Adipocyte (in vitro differentiated cells): ENCODE measurements at regions not wholly inside any gene's neighbourhood (a gene's known extent, or its start where the extent isn't known, plus 50 kb on each side); places are given as distances from the start of the nearest gene placed in this dataset.

ENCODE experiments used
- DNase-seq: peaks from one replicate; pipeline ENCODE4 v3.0.0-alpha.2; 2015; ENCODE audit warnings: low read depth
- H3K27me3 ChIP-seq: replicated peaks from 2 replicates; pipeline ENCODE4 v1.7.0; 2013; ENCODE audit warnings: mild to moderate bottlenecking, low read length, moderate library complexity; ENCODE audit not compliant: control insufficient read depth, insufficient read depth
- H3K36me3 ChIP-seq: 2 replicates; pipeline ENCODE4 v1.7.0; 2013; ENCODE audit warnings: low read length, mild to moderate bottlenecking, moderate library complexity; ENCODE audit not compliant: control insufficient read depth, insufficient read depth, severe bottlenecking
- H3K4me1 ChIP-seq: 2 replicates; pipeline ENCODE4 v1.7.0; 2013; ENCODE audit warnings: mild to moderate bottlenecking, low read length, moderate library complexity; ENCODE audit not compliant: control insufficient read depth, insufficient read depth
- H3K4me3 ChIP-seq: 2 replicates; pipeline ENCODE4 v1.7.0; 2013; ENCODE audit warnings: mild to moderate bottlenecking, low read length, moderate library complexity
- H3K9ac ChIP-seq: 2 replicates; pipeline ENCODE4 v1.7.0; 2013; ENCODE audit warnings: mild to moderate bottlenecking, low read length, moderate library complexity
- H3K9me3 ChIP-seq: 2 replicates; pipeline ENCODE4 v1.7.0; 2013; ENCODE audit warnings: mild to moderate bottlenecking, low read length, moderate library complexity; ENCODE audit not compliant: control insufficient read depth

- Histone ChIP-seq H3K9ac (peak overlapping the region; percentile 26), H3K9me3 (no peaks in the 10 kb centered on the region), H3K36me3 (no peaks in the 10 kb centered on the region), H3K4me3 (peak overlapping the region; percentile 28), H3K27me3 (no peaks in the 10 kb centered on the region), H3K4me1 (peaks cover 8% of the 10 kb centered on the region)
- no peak for DNase-seq
Measured at GRCh38 chr1:30650038-30650967, 73.1 kb downstream of the MATN1 start.

DNA sequence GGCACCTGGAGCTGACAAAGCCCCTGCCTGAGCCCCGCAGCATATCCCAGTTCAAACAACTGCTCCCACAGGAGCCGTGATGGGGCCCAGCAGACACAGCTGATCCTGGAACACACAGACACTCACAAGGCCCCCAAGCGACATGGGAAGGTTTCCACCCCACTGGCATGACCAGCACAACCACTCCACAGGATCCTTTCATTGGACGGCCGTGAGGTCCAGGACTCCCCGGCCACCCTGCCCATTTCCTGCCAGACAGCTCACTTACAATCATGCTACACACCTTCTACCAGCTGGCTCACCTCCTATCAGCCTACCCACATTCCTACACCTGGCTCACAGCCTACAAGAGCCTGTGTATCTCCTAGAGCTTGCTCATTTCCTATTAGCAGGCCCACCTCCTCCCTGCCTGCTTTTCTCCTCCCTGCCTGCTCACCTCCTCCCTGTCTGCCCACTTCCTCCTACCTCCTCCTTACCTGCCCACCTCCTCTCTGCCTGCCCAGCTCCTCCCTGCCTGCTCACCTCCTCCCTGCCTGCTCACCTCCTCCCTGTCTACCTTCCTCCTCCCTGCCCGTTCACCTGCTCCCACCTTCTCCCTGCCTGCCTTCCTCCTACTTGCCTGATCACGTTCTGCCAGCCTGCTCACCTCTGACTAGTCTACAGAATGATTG lies 73.9 kb downstream of the MATN1 start:
- no peaks in the 10 kb centered on the region for H3K36me3 ChIP-seq
- H3K4me1 ChIP-seq = peaks cover 8% of the 10 kb centered on the region
- no peak for DNase-seq
- H3K9ac ChIP-seq = no peak overlapping the region
- H3K27me3 ChIP-seq = no peaks in the 10 kb centered on the region
- H3K9me3 ChIP-seq = no peaks in the 10 kb centered on the region
- H3K4me3 ChIP-seq = no peak overlapping the region

GRCh38 chr1:30648408-30649000 lies 74.9 kb downstream of the MATN1 start:
- Histone ChIP-seq H3K36me3 (no peaks in the 10 kb centered on the region), H3K9ac (no peak overlapping the region), H3K9me3 (no peaks in the 10 kb centered on the region), H3K4me3 (no peak overlapping the region), H3K27me3 (no peaks in the 10 kb centered on the region), H3K4me1 (peaks cover 8% of the 10 kb centered on the region)
- no peak for DNase-seq

- H3K9ac ChIP-seq = no peak overlapping the region
- H3K36me3 ChIP-seq = no peaks in the 10 kb centered on the region
- no peak for DNase-seq
- H3K27me3 ChIP-seq = peaks cover 2% of the 10 kb centered on the region
- no peaks in the 10 kb centered on the region for H3K9me3 ChIP-seq
- H3K4me1 ChIP-seq = peaks cover 5% of the 10 kb centered on the region
- H3K4me3 ChIP-seq = no peak overlapping the region
Measured at GRCh38 chr1:30645807-30646206, 77.6 kb downstream of the MATN1 start.

GRCh38 chr1:30642391-30643120 lies 80.8 kb downstream of the MATN1 start:
- H3K9me3 ChIP-seq = no peaks in the 10 kb centered on the region
- no peak overlapping the region for H3K9ac ChIP-seq
- no peaks in the 10 kb centered on the region for H3K36me3 ChIP-seq
- no peaks in the 10 kb centered on the region for H3K4me1 ChIP-seq
- H3K4me3 ChIP-seq = no peak overlapping the region
- H3K27me3 ChIP-seq = peaks cover 6% of the 10 kb centered on the region
- no peak for DNase-seq

- Histone ChIP-seq H3K4me3 (no peak overlapping the region), H3K27me3 (peaks cover 6% of the 10 kb centered on the region), H3K9me3 (no peaks in the 10 kb centered on the region), H3K36me3 (no peaks in the 10 kb centered on the region), H3K9ac (no peak overlapping the region), H3K4me1 (no peaks in the 10 kb centered on the region)
- DNase-seq = no peak
Measured at GRCh38 chr1:30641572-30642353, 81.6 kb downstream of the MATN1 start.

DNA sequence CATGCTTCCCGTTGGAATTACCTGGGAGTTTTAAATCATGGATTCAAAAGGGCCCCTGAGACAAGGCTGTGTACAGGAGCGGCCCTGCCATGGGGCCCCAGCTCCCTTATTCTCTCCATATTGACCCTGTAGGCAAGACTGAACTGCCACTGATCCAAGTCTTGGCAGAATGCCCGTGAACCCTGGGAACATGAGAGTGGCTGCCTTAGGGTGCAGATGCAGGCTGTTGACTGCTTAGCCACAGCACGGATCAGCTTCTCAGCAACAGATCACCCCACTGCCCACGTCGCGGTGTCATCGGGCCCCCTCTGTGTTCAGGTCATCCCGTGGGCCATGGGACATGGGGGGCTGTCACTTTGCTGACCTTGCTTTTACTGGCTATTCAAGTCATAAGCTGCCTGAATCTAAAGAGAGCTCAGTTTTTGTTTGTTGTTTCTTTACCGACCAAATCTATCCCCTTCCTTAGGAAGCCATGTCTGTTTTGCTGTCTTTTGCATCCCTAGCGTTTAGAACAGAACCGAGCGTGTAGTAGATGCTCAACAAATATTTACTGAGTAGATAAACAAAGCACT lies 83.4 kb downstream of the MATN1 start:
- Histone ChIP-seq H3K4me3 (no peak overlapping the region), H3K9ac (no peak overlapping the region), H3K9me3 (no peaks in the 10 kb centered on the region), H3K27me3 (peaks cover 6% of the 10 kb centered on the region), H3K36me3 (no peaks in the 10 kb centered on the region), H3K4me1 (no peaks in the 10 kb centered on the region)
- no peak for DNase-seq

- no peaks in the 10 kb centered on the region for H3K36me3 ChIP-seq
- H3K4me1 ChIP-seq = no peaks in the 10 kb centered on the region
- no peak for DNase-seq
- H3K9ac ChIP-seq = no peak overlapping the region
- H3K27me3 ChIP-seq = peaks cover 6% of the 10 kb centered on the region
- H3K9me3 ChIP-seq = no peaks in the 10 kb centered on the region
- no peak overlapping the region for H3K4me3 ChIP-seq
Measured at GRCh38 chr1:30638811-30639210, 84.6 kb downstream of the MATN1 start.

DNA sequence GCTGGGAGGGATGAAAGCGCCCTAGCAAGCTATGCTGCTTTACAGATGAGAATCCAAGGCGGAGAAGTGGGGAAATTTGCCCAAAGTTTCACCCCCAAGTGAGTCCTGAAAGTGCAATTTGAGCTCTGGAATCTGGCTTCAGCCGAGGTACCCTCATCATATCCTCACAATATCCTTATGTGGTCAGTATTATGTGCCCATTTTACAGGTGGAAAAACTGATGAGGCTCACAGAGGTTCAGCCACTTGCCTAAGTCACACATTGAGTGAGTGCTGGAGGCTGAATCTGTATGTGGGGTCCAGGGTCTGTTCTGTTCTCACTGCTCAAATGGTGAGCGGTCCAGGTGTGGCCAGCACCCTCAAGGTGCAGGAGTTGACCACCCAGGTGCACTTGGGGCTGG lies 85.3 kb downstream of the MATN1 start:
- no peak overlapping the region for H3K4me3 ChIP-seq
- DNase-seq = no peak
- no peak overlapping the region for H3K9ac ChIP-seq
- peaks cover 6% of the 10 kb centered on the region for H3K27me3 ChIP-seq
- H3K36me3 ChIP-seq = no peaks in the 10 kb centered on the region
- no peaks in the 10 kb centered on the region for H3K4me1 ChIP-seq
- no peaks in the 10 kb centered on the region for H3K9me3 ChIP-seq

- H3K36me3 ChIP-seq = no peaks in the 10 kb centered on the region
- no peak overlapping the region for H3K9ac ChIP-seq
- peaks cover 6% of the 10 kb centered on the region for H3K27me3 ChIP-seq
- no peak for DNase-seq
- no peaks in the 10 kb centered on the region for H3K9me3 ChIP-seq
- no peak overlapping the region for H3K4me3 ChIP-seq
- no peaks in the 10 kb centered on the region for H3K4me1 ChIP-seq
Measured at GRCh38 chr1:30637183-30637980, 86.0 kb downstream of the MATN1 start.
